Stimulated activated CD4-positive, alpha-beta T cell treated with anti-CD3 and anti-CD28 coated beads, Interleukin-1b, Interleukin-23, amount 100 ng/mL, for 1 hour (primary cell): ENCODE measurements at regions not wholly inside any gene's neighbourhood (a gene's known extent, or its start where the extent isn't known, plus 50 kb on each side); places are given as distances from the start of the nearest gene placed in this dataset.
"Not testable (repeated sequence)": the region's sequence is repeated elsewhere in the genome, so short reads cannot be mapped to it uniquely, and the experiment has no call there.

Experiments
- DNase-seq, 2 donors: peaks; one replicate each; pipeline ENCODE4 v3.0.0-alpha.2; 2020; ENCODE audit warnings: low read depth in 2 of 2

DNA sequence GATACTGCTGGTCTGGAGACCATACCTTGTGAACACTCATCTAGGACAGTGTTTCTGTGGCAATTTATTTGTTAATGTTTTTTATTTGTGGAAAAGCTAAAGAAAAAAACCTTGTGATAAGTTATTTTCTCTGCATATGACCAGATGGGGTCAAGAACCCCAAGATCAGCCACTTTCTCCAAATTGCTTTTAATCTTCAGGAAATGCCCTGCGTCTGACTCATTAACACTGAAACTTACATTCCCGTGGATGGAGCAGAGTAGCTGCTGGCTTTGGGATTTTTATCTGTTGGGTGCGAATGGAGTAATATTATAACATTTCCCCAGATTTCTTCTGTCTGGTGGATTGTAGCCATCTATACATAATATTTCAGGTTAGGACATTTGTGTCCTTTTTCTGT is 444.5 kb downstream of the SH3GL2 start:
- DNase-seq: no peak

- no peak for DNase-seq
These were observed 441.3 kb upstream of the ADAMTSL1 start for GRCh38 chr9:18032636-18033035.

- no peak for DNase-seq
These were observed 437.3 kb upstream of the ADAMTSL1 start for GRCh38 chr9:18036422-18037187.

- DNase-seq: no peak
These were observed 436.0 kb upstream of the ADAMTSL1 start for GRCh38 chr9:18037981-18038380.

GRCh38 chr9:18040327-18040726 is 433.6 kb upstream of the ADAMTSL1 start:
- DNase-seq: no peak

DNA sequence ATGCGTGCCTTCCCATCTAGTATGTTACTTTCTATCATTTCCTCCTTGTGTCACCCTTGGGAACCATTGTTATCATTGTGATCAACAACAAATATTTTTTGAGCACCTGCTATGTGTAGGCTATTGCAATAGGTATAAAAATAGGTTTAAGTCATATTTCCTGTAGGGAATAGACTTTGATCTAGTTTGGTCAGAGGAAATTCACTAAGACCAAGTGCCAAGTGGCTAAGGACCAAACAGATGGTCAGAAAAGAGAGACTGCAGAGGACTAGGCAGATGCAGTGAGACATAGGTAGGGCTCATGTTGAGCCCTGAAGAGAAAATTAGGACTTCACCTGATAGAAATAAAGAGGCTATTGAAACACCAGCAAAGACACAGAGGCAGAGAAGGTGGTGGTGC is 430.0 kb upstream of the ADAMTSL1 start:
- DNase-seq: no peak

GRCh38 chr9:18045326-18045725 is 428.6 kb upstream of the ADAMTSL1 start:
- DNase-seq: no peak

DNA sequence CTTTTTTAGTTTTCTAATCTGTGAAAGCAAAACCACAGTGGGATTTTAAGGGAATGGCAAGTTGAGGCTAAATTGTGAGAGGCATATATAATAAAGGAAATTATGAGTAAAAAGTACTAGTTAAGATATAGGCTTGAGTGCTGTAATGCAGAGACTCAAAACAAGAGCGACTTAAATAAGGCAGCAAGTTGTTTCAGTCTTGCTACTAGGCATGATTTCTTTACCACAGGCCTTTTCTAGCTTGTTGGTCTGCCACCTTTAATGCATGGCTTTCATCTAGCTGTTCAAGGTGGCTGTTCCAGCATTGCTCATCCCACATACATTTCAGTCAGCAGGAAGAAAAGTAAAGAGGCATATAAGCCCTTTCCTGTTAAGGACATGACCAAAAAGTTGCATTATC is 427.9 kb upstream of the ADAMTSL1 start:
- no peak for DNase-seq

GRCh38 chr9:18051638-18052037 is 422.3 kb upstream of the ADAMTSL1 start:
- DNase-seq: no peak

DNA sequence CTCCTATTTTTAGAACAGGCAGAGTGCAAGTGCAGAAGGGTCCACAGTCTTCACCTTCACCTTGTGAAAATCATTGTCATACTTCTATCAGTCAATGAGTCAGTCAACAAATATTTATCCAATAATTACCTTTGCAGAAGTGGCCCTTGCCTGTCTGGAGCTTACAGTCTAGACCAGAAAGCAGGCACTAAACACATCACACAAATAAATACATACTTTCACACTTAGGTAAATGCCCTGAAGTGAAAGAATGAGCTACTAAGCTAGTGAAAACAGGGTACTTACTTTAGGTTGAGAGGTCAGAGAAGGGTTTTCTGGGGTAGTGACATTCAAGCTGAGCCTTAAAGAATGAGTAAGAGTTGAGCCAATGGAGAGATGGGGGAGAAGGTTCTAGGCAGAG is 421.9 kb upstream of the ADAMTSL1 start:
- no peak for DNase-seq

- no peak for DNase-seq
These were observed 417.5 kb upstream of the ADAMTSL1 start for GRCh38 chr9:18056269-18056992.

GRCh38 chr9:18056993-18057369 is 417.0 kb upstream of the ADAMTSL1 start:
- DNase-seq: no peak

DNA sequence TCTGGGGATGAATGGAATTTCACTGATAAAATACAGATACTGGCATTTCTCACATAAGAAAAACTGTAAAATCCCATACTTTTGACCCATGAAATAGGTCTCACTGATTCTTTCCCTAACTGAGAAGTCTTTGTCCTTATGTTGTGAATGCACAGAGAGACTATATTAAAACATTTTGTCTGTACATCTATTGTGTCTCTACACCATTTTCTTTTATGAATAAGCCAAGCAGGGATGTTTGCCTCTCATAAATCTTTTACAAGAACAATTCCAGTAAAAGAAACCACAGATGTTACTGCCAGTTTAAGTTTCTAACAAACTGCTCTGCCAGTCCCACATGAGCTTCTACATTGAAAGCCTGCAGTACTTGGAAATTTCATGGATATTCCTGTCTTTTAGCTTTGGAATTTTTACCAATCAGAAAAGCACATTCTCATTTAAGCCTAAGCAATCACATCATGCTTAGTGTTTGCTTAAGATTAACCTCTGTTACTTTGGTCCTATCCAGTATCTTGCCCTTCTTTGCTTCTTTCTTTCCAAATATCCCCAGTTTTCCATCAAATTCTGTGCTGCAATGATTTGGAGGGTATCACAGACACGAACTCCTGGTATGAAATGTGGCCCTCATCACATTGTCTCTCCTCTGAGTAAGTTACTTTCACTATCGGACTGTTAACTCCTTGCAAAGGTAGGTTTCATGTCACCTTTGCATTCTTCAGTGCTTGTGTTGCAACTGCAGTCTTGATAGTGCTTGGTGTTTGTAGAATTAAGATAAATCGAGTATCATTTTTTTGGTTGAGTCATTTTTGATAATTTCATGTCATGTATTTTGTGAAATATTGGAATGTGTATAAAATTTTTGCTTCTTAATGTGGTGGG is 415.1 kb upstream of the ADAMTSL1 start:
- no peak for DNase-seq

- no peak for DNase-seq
These were observed 414.5 kb upstream of the ADAMTSL1 start for GRCh38 chr9:18059447-18059846.

- no peak for DNase-seq
These were observed 413.6 kb upstream of the ADAMTSL1 start for GRCh38 chr9:18060269-18060934.

DNA sequence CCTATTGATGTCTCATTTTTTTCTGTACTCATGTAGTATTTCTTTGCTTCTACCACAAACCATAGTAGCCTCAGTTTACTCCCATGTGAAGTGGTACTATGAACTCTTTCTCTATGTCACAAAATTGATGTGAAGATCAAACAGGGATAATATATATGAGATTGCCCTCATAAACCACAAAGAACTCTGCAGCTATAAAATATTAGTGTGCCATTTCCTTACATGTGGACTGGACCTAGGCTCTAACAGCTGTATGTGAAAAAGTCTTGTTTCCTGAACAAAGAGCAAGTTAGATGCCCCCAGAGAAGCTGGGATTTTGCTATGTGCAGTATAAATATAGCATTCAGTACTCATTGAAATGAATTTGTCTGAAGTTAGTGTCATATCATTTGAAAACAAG is 412.6 kb upstream of the ADAMTSL1 start:
- no peak for DNase-seq

DNA sequence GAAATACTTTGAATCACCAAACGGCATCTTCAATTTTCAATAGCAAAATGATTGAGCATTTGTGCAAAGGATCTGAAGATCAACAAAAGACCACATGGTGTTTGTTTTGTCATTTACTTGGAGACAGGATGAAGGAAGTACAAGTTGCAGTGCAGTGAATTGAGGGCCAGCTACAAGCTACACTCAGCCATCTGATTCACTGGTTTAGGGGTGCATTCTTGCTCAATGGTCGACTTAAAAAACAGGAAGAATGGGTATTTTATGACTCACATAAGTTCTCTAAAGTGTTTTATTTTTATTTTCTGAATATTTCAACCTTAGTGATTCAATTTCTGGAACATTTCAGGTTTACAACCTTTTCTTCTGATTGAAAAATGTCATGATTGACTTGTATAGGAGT is 412.1 kb upstream of the ADAMTSL1 start:
- DNase-seq: no peak

DNA sequence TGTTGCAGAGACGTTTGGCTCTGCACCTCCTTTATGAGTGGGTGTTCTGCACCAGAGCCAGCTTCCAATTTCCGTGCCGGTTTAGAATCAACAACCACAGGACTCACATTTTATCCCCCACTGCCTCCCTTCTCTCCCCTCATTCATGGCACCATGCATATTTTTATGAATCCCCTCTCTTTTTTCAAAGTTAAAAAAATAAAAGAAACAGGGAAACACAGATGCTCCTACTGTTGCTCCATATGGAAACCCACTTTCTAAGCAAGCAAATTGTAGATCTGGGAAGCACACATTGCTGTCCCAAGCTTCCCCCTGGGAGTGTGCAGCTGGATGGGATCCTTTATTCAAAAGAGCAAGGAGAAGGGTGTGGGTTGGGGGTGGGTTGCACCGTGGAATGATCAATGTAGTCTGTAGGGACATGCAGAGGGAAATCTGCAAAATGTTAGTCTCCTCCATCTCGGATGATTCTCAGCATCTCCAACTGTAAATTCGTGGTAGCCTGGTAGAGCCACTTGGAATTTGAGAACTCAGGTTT is 410.0 kb upstream of the ADAMTSL1 start:
- DNase-seq: no peak

GRCh38 chr9:18066608-18067007 is 407.3 kb upstream of the ADAMTSL1 start:
- not testable (repeated sequence) for DNase-seq

DNA sequence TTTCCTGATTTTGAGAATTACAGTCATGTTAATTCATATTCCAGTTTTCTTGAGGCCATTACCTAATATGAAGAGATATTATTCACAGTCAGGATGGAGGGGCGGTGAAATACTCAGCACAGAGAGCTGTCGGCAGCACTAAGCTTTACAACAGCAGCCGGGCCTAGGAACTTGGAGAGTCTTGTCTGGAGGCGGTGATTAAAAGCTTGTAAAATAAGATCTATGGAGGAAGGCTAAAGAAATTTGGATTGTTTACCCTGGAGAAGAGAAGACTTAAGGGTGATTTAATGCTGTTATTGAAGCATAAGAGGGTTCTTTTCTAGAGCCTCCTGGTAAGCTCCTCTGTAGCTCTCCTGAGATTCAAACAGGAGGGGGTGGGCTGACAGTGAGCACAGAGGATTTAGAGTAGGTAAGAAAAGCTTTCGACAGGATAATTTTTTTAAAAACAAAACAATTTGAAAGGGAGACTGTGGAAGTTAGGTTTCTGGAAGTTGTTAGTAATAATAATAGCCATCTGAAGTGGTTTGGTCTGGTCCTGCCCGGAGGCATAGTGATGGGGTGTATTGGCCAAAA is 406.3 kb upstream of the ADAMTSL1 start:
- no peak for DNase-seq

DNA sequence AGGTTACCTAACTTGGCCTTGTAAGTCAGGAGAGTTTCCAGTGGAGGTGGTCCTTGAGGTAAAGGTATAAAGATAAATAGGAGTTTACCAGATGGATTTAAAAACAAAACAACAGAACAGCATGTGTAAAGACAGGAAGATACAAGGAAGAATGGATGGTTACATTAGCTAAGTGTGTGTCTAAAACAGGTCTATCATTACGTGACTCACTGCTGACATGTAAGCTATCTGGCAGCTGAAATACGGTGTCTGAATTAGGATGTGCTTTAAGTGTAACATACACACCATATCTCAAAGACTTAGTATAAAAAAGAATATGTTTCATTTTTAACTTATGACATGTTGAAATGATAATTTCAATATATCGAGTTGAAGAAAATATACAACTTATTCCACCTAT is 405.1 kb upstream of the ADAMTSL1 start:
- no peak for DNase-seq
